HG03064 (cell line): ENCODE measurements at regions not wholly inside any gene's neighbourhood (a gene's known extent, or its start where the extent isn't known, plus 50 kb on each side); places are given as distances from the start of the nearest gene placed in this dataset.

Experiments used
- ATAC-seq: cut with Tn5 transposase; IDR thresholded peaks from one replicate; pipeline ENCODE4 v1.9.1; 2021; ENCODE audit warnings: low read depth; ENCODE audit not compliant: unreplicated experiment

- no peak for ATAC-seq
Measured at GRCh38 chr7:91515961-91516360, 251.7 kb downstream of the FZD1 start.

- ATAC-seq: no peak
Measured at GRCh38 chr7:91517201-91517785, 253.1 kb downstream of the FZD1 start.

- ATAC-seq: no peak
Measured at GRCh38 chr7:91518058-91518457, 253.8 kb downstream of the FZD1 start.

- ATAC-seq: no peak
Measured at GRCh38 chr7:91519241-91520158, 255.3 kb downstream of the FZD1 start.

DNA sequence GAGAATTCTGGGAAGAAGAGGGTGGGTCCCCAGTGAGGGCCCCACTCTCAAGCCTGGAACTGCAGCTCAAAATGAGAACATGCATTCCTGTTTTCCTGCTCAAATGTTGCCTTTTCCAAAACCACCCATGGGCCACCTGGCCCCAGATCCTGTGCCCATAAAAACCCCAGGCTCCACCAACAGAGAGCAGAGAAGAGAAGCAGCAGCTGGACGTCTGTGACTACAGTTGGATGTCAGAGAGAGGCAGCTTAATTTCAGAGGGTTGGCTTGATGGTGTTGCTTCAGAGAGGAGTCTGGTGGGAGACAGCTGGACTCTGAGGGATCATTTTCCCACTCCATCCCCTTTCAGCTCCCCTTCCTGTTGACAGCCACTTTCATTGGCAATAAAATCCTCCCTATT lies 256.4 kb downstream of the FZD1 start:
- ATAC-seq: no peak

- no peak for ATAC-seq
Measured at GRCh38 chr7:91526404-91526803, 262.2 kb downstream of the FZD1 start.

- ATAC-seq: no peak
Measured at GRCh38 chr7:91527460-91527859, 263.2 kb downstream of the FZD1 start.

DNA sequence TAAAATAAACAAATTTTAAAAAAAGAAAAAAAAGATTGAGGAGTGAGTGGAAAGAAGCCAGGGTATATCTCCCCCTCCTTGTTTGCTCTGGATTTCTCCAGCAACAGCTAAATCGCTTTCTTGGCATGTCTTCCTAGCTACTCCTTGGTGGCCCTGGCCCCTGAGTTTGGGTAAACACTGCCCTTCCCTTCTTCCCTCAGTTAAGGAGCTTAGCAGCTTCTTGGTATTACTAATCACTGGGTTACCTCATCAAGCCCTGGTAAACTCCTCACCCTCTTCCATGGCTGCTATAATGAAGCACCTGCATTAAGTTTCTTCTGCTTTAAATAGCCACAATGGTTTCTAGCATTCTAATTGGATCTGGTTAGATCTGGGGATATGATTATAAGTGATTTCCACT lies 269.8 kb downstream of the FZD1 start:
- ATAC-seq: no peak

GRCh38 chr7:91537260-91538152 lies 273.3 kb downstream of the FZD1 start:
- ATAC-seq: no peak

- no peak for ATAC-seq
Measured at GRCh38 chr7:91541641-91542040, 277.4 kb downstream of the FZD1 start.

GRCh38 chr7:91543646-91544045 lies 279.4 kb downstream of the FZD1 start:
- no peak for ATAC-seq

GRCh38 chr7:91549878-91550277 lies 285.6 kb downstream of the FZD1 start:
- ATAC-seq: no peak

- ATAC-seq: no peak
Measured at GRCh38 chr7:91550931-91551330, 286.7 kb downstream of the FZD1 start.

DNA sequence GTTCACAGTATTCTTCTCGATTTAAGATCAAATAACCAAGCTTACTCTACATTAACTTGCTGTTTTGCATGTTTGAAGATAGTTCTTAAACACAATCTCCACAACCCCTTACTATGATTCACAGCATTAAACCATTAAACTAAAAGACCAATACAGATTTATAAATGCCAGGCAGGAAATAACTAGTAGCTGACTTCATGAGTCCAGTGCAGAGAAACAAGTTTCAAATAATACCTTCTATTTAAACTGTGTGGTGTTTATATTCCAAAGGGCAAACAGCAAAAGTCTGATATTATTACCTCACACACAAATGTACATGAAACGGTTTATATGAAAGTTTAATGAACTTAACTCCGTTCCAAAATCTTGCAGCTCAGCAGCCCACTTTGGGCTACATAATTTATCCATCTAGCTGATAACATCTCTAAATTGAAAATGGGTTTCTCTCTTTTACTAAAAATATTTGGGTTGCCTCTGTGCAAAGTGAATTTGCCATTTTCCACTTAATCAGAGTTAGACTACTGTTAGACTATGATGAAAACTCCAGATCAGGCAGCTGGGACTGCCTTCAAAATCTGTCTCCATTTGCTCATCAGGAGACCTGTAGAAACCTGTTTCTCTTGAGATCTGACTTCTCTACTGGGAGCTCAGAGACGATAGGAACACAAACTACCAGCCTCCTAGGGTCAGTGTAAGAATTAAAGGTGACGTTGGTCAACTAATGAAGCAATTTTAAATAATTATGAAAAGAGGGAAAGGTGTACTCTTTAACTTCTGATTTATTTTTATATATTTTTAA lies 287.3 kb downstream of the FZD1 start:
- no peak for ATAC-seq

DNA sequence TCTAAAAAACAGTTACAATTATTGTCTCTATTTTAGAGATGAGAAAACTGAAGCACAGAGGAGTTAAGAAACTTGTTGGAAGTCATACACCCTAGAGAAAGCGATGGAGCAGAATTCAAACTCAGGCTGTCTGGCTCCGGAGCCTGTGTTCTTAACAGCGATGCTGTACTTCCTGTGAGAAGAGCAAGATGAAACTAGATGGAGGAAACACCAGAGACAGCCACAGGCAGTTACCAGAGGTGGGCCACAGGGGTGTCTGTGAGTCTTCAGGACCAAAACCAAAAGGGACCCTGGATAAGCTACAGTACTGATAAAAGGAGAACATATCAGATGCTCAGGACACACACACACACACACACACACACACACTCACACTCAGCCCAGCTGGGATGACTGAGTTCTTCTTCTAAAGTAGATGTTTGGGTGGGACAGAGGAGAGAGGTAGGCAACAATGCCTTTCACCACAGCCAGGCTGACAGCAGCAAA lies 289.2 kb downstream of the FZD1 start:
- ATAC-seq: no peak

GRCh38 chr7:91554883-91555282 lies 290.6 kb downstream of the FZD1 start:
- ATAC-seq: no peak

GRCh38 chr7:91556239-91556638 lies 292.0 kb downstream of the FZD1 start:
- no peak for ATAC-seq

- no peak for ATAC-seq
Measured at GRCh38 chr7:91556956-91557650, 292.9 kb downstream of the FZD1 start.

DNA sequence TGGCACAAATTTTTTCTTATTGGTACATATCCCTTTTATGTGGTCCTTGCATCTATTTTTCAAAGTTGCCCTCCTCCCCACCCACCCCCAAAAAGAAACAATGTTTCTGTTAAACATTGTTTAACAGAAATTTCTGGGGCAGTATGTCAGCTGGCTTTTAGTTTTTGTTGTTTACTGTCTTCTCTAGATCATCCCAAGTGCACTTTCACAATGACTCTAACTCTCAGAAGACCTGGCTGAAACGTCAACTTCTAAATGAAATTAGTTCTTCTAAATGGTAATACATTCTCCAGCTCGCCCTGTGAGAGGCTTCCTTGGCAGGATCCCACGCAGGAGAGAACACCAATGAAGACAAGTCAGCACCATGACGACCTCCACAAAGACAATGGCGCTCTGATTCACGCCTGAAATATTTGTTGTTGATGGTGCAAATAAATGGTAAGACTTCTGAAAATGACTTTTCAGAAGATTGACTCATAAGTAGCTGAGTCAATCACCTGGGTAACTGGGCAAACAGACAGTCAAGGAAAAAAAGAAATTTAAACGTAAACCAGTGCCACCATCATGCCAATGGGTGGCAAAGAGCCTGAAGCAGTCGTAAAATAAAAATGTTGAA lies 293.7 kb downstream of the FZD1 start:
- peak; percentile 85 for ATAC-seq
